GM21528 (cell line): ENCODE measurements at regions not wholly inside any gene's neighbourhood (a gene's known extent, or its start where the extent isn't known, plus 50 kb on each side); places are given as distances from the start of the nearest gene placed in this dataset.
"Not testable (repeated sequence)": the region's sequence is repeated elsewhere in the genome, so short reads cannot be mapped to it uniquely, and the experiment has no call there.

Experiments
- ATAC-seq: cut with Tn5 transposase; IDR thresholded peaks from one replicate; pipeline ENCODE4 v1.9.1; 2021; ENCODE audit warnings: mild to moderate bottlenecking, moderate library complexity; ENCODE audit not compliant: unreplicated experiment, low FRiP score

DNA sequence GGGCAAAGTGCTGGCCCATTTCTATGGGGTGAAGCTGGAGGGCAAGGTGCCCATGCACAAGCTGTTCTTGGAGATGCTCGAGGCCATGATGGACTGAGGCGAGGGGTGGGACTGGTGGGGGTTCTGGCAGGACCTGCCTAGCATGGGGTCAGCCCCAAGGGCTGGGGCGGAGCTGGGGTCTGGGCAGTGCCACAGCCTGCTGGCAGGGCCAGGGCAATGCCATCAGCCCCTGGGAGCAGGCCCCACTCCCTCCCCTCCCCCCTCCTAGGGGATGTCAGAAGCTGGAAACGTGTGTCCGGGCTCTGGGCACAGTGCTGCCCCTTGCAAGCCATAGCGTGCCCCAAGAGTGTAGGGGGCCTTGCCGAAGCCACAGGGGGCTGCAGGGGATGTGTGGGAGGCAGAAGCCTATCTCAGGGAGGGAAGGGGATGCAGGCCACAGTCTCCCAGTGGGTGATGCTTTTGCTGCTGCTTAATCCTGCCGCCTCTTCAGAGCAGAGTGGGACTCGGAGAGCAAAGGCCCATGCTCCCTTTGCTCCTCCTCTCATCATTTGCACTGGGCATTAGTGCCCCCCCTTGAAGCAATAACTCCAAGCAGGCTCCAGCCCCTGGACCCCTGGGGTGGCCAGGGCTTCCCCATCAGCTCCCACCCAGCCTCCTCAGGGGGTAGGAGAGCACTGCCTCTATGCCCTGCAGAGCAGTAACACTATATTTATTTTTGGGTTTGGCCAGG, 85.2 kb downstream of the MRPL57 start:
- ATAC-seq, result not testable (repeated sequence)

DNA sequence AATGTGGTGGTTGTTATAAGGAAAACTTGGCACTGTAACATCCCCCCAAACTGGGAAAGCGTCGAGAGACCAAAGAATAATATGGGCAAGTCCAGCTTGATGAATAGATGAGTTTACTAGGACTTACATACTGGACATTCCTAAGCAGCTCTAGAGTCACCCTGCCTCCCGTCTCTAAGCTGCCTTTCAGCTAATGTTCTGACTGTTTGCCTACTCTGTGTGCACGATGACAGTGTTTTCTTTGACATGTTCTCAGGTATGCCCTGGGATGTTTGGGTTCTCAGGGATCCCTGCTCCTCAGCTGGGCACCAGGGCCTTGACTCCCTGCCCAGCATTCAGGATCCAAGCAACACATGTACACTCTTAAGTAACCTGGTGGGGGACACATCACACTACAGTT, 87.5 kb downstream of the MRPL57 start:
- not testable (repeated sequence) for ATAC-seq

DNA sequence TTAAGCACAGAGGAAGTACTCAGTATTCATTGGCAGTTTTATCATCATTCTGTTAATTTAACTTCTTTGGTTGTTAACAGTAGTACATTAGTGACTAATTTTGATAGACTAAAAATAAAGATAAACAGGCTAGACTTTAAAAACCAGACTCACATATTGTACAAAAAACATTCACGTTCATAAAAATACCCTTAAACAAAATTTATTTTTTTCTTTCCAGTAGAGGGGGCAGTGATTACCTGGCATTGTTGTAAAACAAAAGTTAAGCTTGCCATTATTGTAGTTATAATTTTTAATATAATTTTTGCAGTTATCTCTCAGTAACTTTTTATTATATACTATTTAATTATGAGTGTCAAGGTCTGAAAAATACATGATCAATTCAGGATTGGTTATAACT, 92.0 kb downstream of the MRPL57 start:
- ATAC-seq, result not testable (repeated sequence)

DNA sequence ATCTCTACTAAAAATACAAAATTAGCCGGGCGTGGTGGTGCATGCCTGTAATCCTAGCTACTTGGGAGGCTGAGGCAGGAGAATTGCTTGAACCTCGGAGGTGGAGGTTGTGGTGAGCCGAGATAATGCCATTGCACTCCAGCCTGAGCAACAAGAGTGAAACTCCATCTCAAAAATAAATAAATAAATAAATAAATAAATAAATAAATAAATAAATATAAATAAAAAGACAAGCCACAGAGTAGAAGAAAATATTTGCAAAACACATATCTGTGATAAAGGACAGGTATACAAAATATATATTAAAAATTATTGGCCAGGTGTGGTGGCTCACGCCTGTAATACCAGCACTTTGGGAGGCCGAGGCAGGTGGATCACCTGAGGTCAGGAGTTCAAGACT, 96.0 kb downstream of the MRPL57 start:
- ATAC-seq, result not testable (repeated sequence)

DNA sequence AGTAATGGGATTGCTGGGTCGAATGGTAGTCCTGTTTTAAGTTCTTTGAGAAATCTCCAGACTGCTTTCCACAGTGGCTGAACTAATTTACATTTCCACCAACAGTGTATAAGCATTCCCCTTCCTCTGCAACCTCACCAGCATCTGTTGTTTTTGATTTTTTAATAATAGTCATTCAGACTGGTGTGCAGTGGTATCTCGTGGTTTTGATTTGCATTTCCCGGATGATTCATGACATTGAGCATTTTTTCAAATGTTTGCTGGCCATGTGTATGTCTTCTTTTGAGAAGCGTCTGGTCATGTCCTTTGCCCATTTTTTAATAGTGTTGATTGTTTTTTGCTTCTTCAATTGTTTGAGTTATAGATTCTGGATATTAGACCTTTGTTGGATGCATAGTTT, 98.0 kb downstream of the MRPL57 start:
- not testable (repeated sequence) for ATAC-seq

DNA sequence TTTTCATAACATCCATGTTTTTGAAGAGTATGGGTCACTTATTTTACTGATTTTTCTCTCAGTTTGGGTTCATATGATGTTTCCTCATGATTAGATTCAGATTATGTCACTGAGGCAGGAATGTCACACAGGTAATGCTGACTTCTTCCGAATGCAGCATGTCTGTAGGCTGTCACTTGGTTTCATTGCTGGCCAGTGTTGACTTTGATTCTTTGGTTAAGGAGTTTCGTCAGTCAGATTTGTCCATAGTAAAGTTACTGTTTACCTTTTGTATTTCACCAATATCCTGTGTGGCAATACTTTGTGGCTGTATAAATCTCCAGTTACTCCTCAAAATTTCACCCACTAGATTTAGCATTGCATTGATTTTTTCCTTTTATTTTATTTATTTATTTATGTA, 105.6 kb downstream of the MRPL57 start:
- no peak for ATAC-seq

DNA sequence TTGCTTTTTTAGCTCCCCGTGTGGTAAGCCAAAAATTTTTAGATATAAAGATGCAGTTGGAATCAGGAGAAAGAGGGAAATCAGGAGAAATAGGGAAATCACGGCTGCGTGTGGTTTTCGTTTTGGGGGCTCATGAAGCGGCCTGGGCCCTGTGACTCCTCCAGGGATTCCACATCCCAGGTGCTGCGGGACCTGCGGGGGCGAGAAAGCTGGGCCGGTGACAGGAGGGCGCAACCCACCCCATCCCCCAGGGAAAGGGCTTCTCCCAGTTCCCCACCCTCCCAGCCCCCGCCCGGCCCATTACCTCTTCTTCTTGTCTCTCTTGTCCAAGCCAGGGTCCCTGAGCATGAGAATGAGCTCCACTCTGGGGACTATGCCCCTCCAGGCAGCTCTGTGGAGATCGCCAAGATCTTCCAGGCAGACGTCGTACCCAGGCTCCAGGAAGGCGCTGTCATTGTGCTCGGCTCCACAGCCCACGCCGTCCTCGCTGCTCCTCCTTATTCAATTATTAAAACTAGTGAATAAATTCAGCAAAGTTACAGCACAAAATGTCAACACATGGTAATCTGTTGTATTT, 111.0 kb downstream of the MRPL57 start:
- ATAC-seq, result no peak

DNA sequence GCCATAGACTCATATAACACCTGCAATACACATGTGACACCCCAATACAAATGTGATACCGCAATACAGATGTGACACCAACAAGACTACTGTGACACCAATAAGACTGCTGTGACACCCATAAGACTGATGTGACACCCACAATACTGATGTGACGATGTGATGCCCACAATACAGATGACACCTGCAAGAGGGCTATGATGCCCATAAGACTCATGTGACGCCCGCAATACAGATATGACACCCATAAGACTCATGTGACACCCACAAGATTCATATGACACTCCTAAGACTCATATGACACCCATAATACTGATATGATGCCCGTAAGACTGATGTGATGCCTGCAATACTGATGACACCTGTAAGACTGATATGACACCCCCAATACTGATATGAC, 113.0 kb downstream of the MRPL57 start:
- ATAC-seq, result no peak

DNA sequence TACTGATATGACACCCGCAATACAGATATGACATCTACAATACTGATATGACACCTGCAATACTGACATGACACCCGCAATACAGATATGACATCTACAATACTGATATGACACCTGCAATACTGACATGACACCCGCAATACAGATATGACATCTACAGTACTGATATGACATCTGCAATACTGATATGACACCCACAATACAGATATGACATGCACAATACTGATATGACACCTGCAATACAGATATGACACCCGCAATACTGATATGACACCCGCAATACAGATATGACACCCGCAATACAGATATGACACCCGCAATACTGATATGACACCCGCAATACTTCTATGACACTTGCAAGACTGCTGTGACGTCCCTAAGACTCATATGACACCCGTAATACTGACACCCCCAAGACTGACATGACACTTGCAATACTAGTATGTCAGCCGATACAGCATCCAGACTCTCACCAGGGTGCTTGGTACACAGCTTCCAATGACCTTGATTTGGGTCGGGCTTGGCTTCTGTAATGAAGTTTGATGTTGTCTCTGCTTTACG, 114.1 kb downstream of the MRPL57 start:
- ATAC-seq, result not testable (repeated sequence)

DNA sequence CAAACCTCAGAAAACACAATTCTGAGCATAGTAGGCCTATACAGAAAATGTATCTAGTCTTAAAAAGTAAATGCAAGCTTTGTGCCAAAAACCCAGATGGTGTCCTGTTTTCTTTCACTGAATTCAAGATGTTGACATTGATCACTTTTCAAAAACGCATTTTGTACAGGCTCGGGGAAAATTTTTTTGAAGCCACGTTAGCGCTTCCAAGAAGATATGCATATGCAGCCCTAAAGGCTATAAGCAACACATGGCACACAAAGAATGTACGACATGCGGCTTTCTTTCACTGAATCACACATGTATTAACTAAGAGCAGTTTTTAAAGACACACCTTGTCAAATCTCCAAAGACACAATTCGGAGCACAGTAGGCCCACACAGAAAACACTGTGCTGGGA, 115.4 kb downstream of the MRPL57 start:
- no peak for ATAC-seq

DNA sequence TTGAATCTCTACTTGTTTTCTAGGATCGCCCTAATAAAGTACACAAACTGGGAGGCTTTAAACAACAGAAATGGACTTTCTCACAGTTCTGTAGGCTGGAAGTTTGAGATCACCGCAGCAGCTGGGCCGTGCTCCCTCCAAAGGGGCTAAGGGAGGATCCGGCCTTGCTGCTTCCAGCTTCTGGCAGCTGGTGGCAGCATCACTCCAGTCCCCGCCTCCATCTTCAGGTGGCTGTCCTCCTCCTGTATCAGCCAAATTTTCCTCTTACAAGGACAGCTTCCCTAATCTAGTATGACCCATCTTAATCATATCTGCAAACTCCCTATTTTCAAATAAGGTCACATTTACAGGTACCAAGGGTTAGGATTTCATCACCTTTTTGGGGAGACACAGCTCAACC, 120.5 kb downstream of the MRPL57 start:
- not testable (repeated sequence) for ATAC-seq

DNA sequence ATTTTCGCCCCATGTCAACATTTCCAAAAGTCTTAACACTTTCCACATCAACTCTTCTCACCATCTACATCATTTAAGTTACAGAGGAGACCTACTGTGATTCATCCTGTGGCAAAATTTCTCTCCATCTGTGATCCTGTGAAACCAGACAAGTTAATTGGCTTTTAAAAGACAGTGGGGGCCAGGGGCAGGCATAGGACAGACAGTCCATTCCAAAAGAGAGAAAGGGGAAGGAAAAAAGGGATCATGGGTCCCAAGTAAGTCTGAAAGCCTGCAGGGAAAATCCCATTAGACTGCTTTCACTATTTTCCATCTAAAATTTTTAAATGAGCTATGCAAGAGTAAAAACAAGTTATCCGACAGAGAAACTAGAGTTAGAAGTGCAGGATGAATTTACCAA, 121.0 kb downstream of the MRPL57 start:
- ATAC-seq, result no peak

DNA sequence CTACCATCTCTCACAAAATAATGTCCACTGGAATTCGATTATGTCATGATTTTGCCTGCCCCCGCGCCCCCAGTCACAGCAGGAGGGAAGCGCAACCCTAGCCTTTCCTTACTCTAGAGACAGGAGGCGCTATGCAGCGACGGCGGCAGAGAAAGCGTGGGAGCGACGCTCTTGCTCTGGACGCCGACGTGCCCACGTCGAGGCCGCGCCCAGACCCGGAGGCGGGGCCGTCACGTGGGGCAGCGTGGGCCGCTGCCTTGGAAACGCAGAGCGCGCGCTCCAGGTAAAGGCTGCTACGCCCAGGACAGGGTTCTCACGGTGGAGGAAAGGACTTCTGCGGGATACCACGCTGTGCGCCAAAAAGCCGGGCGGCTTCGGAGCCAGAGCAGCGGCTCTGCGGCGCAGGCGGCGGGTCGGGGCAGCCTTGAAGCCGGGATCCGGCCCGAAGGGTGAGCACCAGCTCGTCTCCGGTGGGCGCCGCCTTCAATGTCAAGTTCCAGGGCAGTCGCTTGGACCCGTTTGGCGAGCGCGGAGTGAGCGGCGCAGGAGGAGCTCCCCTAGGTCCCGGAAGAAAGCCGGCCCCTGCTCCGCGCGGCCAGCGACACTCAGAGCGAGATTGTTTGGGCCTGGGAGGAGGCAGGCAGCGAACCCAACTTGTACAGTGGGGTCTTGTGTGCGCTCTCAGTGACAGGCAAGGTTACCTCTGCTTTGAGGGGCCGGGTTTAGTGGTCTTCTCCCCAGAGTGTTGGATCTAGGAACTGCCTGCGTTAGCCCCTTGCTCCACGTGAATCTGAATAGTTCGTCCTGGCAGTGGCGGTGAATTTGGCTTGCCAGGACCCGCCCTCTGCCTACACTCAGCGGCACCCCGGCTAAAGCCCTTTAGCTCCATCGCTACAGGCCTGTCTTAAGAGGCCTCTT, 121.7 kb downstream of the MRPL57 start:
- ATAC-seq, result peak; percentile 92

DNA sequence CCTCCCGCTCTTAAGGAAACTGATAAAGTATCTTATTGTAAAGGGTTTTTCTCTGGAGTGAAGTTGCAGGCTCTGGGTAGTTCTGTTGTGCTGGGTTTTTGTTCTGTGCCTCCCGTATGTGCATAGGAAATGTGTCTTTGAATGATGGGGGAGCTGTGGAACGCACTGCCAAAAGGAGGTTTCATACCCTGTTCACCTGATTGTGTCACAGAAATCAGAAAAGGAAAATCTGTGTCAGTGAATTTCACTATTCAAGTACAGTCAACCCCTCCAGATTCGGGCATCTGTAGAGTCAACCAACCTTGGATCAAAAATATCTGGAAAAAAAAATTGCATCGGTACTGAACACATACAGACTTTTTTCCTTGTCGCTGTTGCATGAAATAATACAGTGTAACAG, 127.8 kb downstream of the MRPL57 start:
- ATAC-seq, result no peak

DNA sequence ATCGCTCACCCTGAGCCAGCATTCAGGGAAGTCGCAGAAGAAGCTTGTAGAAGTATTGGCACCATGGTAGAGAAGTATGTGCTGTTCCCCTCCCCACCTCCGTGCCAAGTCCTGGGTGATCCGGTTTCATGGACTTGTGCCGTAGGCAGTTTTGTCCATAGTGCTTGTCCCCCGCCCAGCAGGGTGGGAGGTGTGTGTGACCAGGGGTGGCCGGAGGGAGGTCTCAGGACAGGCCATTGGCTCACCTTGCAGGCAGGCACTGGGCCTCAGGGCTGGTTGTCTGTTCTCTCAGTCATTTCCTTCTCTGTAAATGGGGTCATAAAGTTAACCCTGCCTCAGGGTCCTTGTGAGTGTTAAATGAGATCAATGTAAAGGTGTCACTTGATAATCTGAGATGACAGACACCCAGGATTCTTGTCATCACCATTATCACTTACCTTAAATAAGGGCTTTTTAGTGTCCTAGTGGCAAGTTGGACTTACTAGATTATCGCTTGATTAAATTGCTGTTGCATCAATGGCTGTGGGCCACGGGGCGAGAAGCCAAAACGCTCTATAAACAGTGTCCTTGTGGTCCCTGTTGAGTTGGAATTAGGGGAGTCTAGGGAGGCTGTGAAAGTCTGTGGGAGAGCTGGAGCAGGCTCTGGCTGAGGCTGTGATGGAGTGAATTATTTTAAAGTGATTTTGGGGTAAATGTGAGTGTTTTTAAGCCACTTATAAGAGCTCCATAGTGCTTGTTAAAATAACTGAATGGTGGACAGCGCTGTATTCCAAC, 130.0 kb downstream of the MRPL57 start:
- not testable (repeated sequence) for ATAC-seq

DNA sequence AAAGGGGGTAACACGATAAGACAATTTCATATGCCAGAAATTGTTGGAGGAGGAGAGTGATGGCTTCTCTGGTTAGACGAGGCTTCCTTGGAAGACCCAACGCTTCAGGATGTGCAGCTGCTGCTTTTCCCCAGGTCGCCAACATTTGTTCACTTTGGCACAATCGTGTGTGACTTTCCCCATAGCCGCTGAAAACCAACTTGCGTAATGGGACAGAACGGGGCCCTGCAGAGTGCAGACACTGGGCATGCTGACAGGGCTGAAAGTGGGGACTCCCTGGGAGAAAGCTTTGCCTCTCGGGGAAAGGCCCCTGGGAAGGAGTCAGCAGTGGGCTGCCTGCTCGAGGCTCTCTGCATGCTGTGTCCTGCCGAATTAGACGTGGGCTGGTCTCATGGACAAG, 130.7 kb downstream of the MRPL57 start:
- ATAC-seq, result not testable (repeated sequence)

DNA sequence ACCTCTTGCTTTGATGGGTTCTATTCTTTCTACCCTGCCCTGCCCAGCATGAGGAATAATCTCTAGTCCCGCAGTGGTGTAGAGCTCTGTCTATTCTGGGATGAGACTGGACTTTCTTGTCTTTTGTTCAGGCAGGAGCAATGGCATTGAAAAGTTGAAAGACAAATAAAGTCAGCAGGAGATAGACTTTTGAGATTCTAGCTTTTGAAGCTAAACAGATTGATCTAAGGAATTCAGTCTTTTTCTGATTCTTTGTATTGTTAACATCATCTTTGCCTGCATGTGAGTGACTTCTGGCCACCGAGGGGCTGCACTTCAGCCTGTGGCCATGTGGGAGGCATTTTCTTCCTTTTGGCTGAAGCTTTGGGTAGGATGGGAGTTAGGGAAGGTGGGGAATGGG, 132.4 kb downstream of the MRPL57 start:
- ATAC-seq, result no peak

DNA sequence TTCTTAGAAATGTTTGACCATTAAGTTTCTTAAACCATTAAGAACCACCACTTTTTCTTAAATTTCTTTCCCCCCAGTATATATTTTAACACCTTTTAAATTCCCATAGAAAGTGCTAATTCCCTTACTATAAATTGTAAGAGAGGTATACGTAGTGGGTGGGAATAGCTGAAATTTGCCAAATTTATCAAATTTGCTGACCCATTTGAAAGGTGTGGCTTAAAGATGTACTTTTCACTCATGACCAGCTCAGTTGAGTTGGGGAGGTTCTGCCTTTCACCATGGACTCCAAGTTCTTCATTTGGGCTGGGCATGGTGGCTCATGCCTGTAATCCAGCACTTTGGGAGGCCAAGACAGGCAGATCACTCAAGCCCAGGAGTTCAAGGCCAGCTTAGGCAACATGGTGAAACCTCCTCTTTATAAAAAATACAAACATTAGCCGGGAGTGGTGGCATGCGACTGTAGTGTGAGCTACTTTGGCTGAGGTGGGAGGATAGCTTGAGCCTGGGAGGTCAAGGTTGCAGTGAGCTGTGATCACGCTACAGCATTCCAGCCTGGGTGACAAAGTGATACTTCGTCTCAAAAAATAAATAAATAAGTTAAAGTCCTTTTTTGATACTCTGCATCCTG, 133.2 kb downstream of the MRPL57 start:
- ATAC-seq, result no peak

DNA sequence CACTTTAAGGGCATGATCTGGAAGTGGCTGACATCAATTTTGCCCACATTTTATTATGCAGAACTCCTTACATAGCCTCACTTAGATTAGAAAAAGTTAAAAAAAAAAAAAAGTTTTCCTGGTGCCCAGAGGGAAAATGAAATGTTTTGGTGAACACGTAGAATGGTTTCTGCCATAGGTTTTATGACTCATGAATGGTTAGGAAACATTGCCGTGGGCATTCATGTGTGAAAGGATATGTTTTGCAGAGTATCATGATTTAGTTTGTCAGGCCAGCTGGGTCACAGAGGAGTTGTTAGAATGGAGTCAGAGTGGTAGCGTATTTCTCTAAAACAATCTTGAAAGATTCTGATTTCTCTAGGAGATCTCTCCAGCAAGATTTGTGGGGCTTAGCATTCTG, 133.8 kb downstream of the MRPL57 start:
- no peak for ATAC-seq

DNA sequence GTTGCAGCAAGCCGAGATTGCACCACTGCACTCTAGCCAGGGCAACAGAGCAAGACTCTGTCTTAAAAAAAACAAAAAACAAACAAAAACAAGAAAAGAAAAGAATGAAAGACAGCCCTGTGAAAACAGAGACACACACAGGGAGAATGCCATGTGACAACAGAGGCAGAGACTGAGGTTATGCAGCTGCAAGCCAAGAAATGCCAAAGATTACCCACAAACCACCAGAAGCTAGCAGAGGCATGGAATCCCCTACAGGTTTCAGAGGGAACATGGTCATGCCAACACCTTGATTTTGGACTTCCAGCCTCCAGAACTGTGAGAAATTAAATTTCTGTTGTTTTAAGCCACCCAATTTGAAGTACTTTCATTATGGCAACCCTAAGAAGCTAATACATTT, 138.5 kb downstream of the MRPL57 start:
- ATAC-seq, result not testable (repeated sequence)
